SK-MEL-5 (cell line): ENCODE measurements at regions not wholly inside any gene's neighbourhood (a gene's known extent, or its start where the extent isn't known, plus 50 kb on each side); places are given as distances from the start of the nearest gene placed in this dataset.
A peak's percentile ranks its signal among the peaks of the same experiment; 100 is the strongest.
"Not testable (repeated sequence)": the region's sequence is repeated elsewhere in the genome, so short reads cannot be mapped to it uniquely, and the experiment has no call there.

Experiments used
- DNase-seq: peaks from one replicate; pipeline ENCODE4 v3.0.0-alpha.2; 2016; ENCODE audit warnings: low read depth, low spot score
- in situ Hi-C: cut with HindIII; loops from 2 replicates; pipeline ENCODE4 v1.10.0; 2016; ENCODE audit warnings: low sequenced_read_pairs, high pct_unique_total_duplicates, low pct_unique_long_range_greater_than_20kb

- in situ Hi-C loops: no loop called here
- no peak for DNase-seq
These were observed 93.1 kb upstream of the HIF1A start for GRCh38 chr14:61602003-61602732.

DNA sequence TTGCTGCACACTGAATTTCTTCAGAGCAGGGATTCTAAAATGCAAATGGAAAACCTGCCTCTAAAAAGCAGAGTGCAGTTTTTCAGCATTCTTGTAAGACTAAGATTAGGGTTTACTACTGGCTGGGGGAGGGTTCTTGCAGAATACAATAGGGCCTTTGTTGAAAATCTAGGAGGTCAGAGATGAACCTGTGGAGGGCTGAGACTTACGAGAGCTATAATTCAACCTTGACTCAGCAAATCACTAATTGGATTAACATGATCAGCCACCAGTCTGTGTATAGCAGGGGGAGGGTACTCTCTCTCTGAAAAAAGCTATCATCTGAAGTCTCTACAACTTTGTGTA is 92.6 kb upstream of the HIF1A start:
- in situ Hi-C loops: no loop called here
- peak; percentile 24 for DNase-seq

GRCh38 chr14:61603736-61604135 is 91.6 kb upstream of the HIF1A start:
- in situ Hi-C loops: no loop called here
- no peak for DNase-seq

- DNase-seq: no peak
- in situ Hi-C loops: no loop called here
These were observed 87.6 kb upstream of the HIF1A start for GRCh38 chr14:61607570-61608244.

GRCh38 chr14:61608245-61609165 is 86.8 kb upstream of the HIF1A start:
- in situ Hi-C loops: no loop called here
- DNase-seq: no peak

GRCh38 chr14:61609191-61609843 is 86.0 kb upstream of the HIF1A start:
- in situ Hi-C loops: no loop called here
- DNase-seq: peak; percentile 10

GRCh38 chr14:61609884-61610283 is 85.4 kb upstream of the HIF1A start:
- in situ Hi-C loops: no loop called here
- no peak for DNase-seq

- no peak for DNase-seq
- in situ Hi-C loops: no loop called here
These were observed 84.4 kb upstream of the HIF1A start for GRCh38 chr14:61610900-61611299.

GRCh38 chr14:61611880-61612630 is 83.3 kb upstream of the HIF1A start:
- in situ Hi-C loops: no loop called here
- no peak for DNase-seq

DNA sequence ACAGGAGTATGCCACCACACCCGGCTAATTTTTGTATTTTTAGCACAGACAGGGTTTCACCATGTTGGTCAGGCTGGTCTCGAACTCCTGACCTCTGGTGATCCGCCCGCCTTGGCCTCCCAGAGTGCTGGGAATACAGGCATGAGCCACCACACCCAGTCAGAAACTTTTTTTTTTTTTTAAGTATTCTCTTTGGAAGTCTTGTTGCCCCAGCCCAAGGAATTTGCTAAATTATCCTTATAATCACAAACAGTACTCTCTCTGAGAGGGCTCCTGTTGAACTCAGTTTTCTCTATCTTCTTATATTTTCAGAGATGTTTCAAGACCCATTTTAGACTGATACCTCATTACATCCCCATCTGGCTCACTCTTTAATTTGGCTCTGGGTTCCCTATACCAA is 82.3 kb upstream of the HIF1A start:
- DNase-seq, in situ Hi-C loops: not testable (repeated sequence)

- in situ Hi-C loops: no loop called here
- no peak for DNase-seq
These were observed 80.6 kb upstream of the HIF1A start for GRCh38 chr14:61614693-61615092.

DNA sequence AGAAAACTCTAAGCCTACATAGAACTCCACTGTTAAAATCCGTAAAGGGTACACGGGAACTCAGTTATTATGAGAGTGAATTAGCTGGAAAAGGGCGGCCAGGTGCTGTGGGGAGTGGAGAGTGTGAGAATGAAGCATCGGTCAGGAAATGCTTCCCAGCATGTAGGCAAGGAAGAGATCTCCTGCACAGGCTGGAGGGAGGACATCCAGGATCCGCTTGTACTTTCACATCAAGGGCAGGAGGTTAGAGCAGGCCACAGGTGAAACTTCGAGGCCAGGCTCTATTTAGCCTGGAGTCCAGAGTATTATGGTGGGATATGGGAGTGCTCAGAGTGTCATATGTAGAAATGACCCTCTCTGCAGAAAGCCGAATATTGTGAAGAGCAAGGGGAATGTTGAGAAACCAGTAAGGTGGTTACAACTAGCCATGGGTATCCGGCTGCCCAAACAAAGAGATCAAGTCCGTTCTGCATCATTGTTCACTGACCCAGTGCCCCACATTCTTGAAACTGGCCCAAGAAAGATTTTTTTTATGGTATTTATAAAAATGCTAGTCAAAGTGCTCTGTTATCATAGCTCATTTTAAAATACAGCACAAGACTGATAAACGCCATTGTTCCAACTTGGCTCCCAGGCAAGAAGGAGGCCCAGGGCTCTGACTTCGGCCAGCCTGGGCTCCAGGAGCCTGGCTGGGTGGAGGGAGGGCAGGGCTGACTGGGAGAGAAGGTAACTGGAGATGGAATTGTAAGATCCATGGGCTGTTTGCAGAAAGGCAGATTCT is 79.4 kb upstream of the HIF1A start:
- no peak for DNase-seq
- in situ Hi-C loops: no loop called here

- in situ Hi-C loops: no loop called here
- no peak for DNase-seq
These were observed 78.7 kb upstream of the HIF1A start for GRCh38 chr14:61616524-61617185.

DNA sequence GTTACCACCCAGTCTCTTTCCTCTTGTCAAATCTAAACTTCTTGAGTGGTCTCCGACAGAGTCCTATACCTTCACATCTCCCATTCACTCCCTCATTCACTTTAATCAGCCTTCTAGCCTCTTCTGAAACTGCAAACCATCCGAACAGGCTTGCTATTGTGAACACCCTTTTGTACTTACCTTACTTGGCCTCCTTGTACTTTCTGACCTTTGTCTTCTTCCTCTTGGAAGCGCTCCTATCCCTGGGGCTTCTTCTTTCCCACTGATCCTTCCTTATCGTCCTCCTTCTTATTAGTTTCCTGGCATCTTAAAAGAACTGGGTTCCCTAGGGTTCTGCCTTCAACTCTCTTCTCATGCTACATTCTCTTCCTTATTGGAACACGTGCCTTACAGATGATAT is 76.9 kb upstream of the HIF1A start:
- no peak for DNase-seq
- in situ Hi-C loops: no loop called here

- DNase-seq: no peak
- in situ Hi-C loops: no loop called here
These were observed 75.8 kb upstream of the HIF1A start for GRCh38 chr14:61619494-61619893.
